ENCODE measurements at regions not wholly inside any gene's neighbourhood (a gene's known extent, or its start where the extent isn't known, plus 50 kb on each side); places are given as distances from the start of the nearest gene placed in this dataset.

DNA sequence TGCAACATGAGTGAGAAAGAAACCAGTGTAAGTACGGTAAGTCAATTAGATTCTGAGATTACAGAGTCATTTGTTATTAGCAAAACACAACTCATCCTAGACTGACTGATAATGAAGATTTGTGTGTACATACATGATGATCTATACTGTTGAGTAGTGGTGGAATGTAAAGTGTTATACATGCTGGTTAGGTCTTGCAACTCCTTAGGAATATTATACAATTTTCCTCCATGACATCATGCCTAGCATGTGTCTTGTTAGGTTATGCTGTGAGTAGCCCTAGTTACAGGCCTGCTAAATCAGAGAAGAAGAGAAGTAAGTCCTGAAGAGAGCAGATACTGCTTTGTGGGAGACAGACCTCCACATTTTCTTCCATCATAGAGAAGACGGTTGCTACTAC is 880.6 kb downstream of the LUZP2 start:
- no peak for DNase-seq
- H3K9me2 ChIP-seq = no peaks in the 10 kb centered on the region
- H3K27ac ChIP-seq (ENCODE audit: low read depth in 2 of 2, low read length in 1 of 2) = no peak overlapping the region
- H3K27me3 ChIP-seq (ENCODE audit: insufficient read depth) = no peaks in the 10 kb centered on the region
- H3K36me3 ChIP-seq (replicated peaks in 1 of 2; ENCODE audit: control insufficient read depth in 1 of 2, insufficient read depth in 2 of 2, low read length in 1 of 2) = no peaks in the 10 kb centered on the region
- H3K79me2 ChIP-seq (ENCODE audit: insufficient read depth) = no peaks in the 10 kb centered on the region
- H2AFZ ChIP-seq (ENCODE audit: low read depth) = no peak overlapping the region
- 84% methylated on average over 2 of the region's 2 CpGs for WGBS (ENCODE audit: low lambda C conversion rate)
- no peaks in the 10 kb centered on the region for H3F3A ChIP-seq (replicated peaks; ENCODE audit: insufficient read depth)
- TF ChIP-seq, protein P1, sequence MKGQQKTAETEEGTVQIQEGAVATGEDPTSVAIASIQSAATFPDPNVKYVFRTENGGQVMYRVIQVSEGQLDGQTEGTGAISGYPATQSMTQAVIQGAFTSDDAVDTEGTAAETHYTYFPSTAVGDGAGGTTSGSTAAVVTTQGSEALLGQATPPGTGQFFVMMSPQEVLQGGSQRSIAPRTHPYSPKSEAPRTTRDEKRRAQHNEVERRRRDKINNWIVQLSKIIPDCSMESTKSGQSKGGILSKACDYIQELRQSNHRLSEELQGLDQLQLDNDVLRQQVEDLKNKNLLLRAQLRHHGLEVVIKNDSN (IDR thresholded peaks at IDR 0.05; ENCODE audit: borderline replicate concordance, low read depth) = no peak
- no peaks in the 10 kb centered on the region for H3K9me3 ChIP-seq
- ChIA-PET POLR2A (no interaction called here), CTCF (no interaction called here)
- no peaks in the 10 kb centered on the region for H4K20me1 ChIP-seq (ENCODE audit: insufficient read depth)
- H3K4me3 ChIP-seq (ENCODE audit: low read depth in 2 of 2, low read length in 1 of 2) = no peak overlapping the region
- no peak overlapping the region for H3K4me2 ChIP-seq
- no peaks in the 10 kb centered on the region for H3K4me1 ChIP-seq (ENCODE audit: control insufficient read depth in 1 of 2, insufficient read depth in 2 of 2, low read depth in 1 of 2, low read length in 1 of 2)
- no peak overlapping the region for H3K9ac ChIP-seq

GRCh38 chr11:25396847-25397246 is 900.0 kb downstream of the LUZP2 start:
- CTCF ChIA-PET = no interaction called here

More at GRCh38 chr11:25396847-25397246, 900.0 kb downstream of the LUZP2 start:
- TF ChIP-seq SIN3A (IDR thresholded peaks at IDR 0.05; ENCODE audit: borderline replicate concordance, low read depth, low read length) (no peak), EZH2phosphoT487 (IDR thresholded peaks at IDR 0.05; ENCODE audit: borderline replicate concordance, low read depth) (no peak), RXRA (IDR thresholded peaks at IDR 0.05; ENCODE audit: borderline replicate concordance, low read depth) (no peak), TCF12 (IDR thresholded peaks at IDR 0.05) (no peak), YY1 (IDR thresholded peaks at IDR 0.05; ENCODE audit: low read depth) (no peak), TEAD4 (IDR thresholded peaks at IDR 0.05; ENCODE audit: borderline replicate concordance, insufficient read depth) (no peak), CTCF (IDR thresholded peaks at IDR 0.05) (no peak), FOSL2 (IDR thresholded peaks at IDR 0.05; ENCODE audit: borderline replicate concordance, low read depth) (no peak), MXI1 (IDR thresholded peaks at IDR 0.05; ENCODE audit: low read depth, low read length) (no peak), MAX (IDR thresholded peaks at IDR 0.05; ENCODE audit: low read depth) (no peak), EP300 (IDR thresholded peaks at IDR 0.05; ENCODE audit: borderline replicate concordance in 1 of 2, low read depth in 1 of 2, low read length in 1 of 2) (no peak), FOXM1 (IDR thresholded peaks at IDR 0.05; ENCODE audit: low read depth) (no peak), RFX5 (IDR thresholded peaks at IDR 0.05; ENCODE audit: low read length) (no peak), CHD2 (IDR thresholded peaks at IDR 0.05; ENCODE audit: low read length, partially characterized antibody) (no peak), NFIC (IDR thresholded peaks at IDR 0.05; ENCODE audit: borderline replicate concordance) (no peak), ELF1 (IDR thresholded peaks at IDR 0.05) (no peak)
- TF ChIP-seq, protein P1 (IDR thresholded peaks at IDR 0.05; ENCODE audit: borderline replicate concordance, low read depth) = no peak
- TF ChIP-seq, protein P2, sequence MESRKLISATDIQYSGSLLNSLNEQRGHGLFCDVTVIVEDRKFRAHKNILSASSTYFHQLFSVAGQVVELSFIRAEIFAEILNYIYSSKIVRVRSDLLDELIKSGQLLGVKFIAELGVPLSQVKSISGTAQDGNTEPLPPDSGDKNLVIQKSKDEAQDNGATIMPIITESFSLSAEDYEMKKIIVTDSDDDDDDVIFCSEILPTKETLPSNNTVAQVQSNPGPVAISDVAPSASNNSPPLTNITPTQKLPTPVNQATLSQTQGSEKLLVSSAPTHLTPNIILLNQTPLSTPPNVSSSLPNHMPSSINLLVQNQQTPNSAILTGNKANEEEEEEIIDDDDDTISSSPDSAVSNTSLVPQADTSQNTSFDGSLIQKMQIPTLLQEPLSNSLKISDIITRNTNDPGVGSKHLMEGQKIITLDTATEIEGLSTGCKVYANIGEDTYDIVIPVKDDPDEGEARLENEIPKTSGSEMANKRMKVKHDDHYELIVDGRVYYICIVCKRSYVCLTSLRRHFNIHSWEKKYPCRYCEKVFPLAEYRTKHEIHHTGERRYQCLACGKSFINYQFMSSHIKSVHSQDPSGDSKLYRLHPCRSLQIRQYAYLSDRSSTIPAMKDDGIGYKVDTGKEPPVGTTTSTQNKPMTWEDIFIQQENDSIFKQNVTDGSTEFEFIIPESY (IDR thresholded peaks at IDR 0.05; ENCODE audit: borderline replicate concordance, low read depth) = no peak
- TF ChIP-seq, protein P3, sequence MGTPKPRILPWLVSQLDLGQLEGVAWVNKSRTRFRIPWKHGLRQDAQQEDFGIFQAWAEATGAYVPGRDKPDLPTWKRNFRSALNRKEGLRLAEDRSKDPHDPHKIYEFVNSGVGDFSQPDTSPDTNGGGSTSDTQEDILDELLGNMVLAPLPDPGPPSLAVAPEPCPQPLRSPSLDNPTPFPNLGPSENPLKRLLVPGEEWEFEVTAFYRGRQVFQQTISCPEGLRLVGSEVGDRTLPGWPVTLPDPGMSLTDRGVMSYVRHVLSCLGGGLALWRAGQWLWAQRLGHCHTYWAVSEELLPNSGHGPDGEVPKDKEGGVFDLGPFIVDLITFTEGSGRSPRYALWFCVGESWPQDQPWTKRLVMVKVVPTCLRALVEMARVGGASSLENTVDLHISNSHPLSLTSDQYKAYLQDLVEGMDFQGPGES (IDR thresholded peaks at IDR 0.05; ENCODE audit: low read depth, low read length) = no peak
- TF ChIP-seq, protein P4, sequence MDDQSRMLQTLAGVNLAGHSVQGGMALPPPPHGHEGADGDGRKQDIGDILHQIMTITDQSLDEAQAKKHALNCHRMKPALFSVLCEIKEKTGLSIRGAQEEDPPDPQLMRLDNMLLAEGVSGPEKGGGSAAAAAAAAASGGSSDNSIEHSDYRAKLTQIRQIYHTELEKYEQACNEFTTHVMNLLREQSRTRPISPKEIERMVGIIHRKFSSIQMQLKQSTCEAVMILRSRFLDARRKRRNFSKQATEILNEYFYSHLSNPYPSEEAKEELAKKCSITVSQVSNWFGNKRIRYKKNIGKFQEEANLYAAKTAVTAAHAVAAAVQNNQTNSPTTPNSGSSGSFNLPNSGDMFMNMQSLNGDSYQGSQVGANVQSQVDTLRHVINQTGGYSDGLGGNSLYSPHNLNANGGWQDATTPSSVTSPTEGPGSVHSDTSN (IDR thresholded peaks at IDR 0.05) = no peak
- H3K36me3 ChIP-seq (replicated peaks in 1 of 2; ENCODE audit: control insufficient read depth in 1 of 2, insufficient read depth in 2 of 2, low read length in 1 of 2) = no peaks in the 10 kb centered on the region
- no peaks in the 10 kb centered on the region for H3K79me2 ChIP-seq (ENCODE audit: insufficient read depth)
- no peaks in the 10 kb centered on the region for H4K20me1 ChIP-seq (ENCODE audit: insufficient read depth)
- H3K4me1 ChIP-seq (ENCODE audit: control insufficient read depth in 1 of 2, insufficient read depth in 2 of 2, low read depth in 1 of 2, low read length in 1 of 2) = no peaks in the 10 kb centered on the region; a peak in 1 of 4 replicates
- H3K4me2 ChIP-seq = no peak overlapping the region
- H3F3A ChIP-seq (replicated peaks; ENCODE audit: insufficient read depth) = no peaks in the 10 kb centered on the region
- H3K27me3 ChIP-seq (ENCODE audit: insufficient read depth) = no peaks in the 10 kb centered on the region
- no peaks in the 10 kb centered on the region for H3K9me3 ChIP-seq
- no peaks in the 10 kb centered on the region for H3K9me2 ChIP-seq
- POLR2A ChIA-PET = no interaction called here
- H3K4me3 ChIP-seq (ENCODE audit: low read depth in 2 of 2, low read length in 1 of 2) = no peak overlapping the region
- DNase-seq = no peak
- H3K27ac ChIP-seq (ENCODE audit: low read depth in 2 of 2, low read length in 1 of 2) = no peak overlapping the region
- H2AFZ ChIP-seq (ENCODE audit: low read depth) = no peak overlapping the region
- no peak overlapping the region for H3K9ac ChIP-seq

Measured in SK-N-SH (cell line).